Neuronal stem cell (in vitro differentiated cells): ENCODE measurements at regions not wholly inside any gene's neighbourhood (a gene's known extent, or its start where the extent isn't known, plus 50 kb on each side); places are given as distances from the start of the nearest gene placed in this dataset.

Source experiments
- DNase-seq: peaks from one replicate; pipeline ENCODE4 v3.0.0-alpha.2; 2013; ENCODE audit warnings: low spot score
- H2AFZ ChIP-seq: one replicate; pipeline ENCODE4 v1.6.1; 2013; ENCODE audit warnings: mild to moderate bottlenecking, low read length, inconsistent platforms
- H2AK5ac ChIP-seq: 2 replicates; pipeline ENCODE4 v1.6.1; 2013; ENCODE audit warnings: low read depth, mild to moderate bottlenecking, inconsistent platforms, low read length, moderate library complexity, mixed read lengths
- H2BK120ac ChIP-seq: 2 replicates; pipeline ENCODE4 v1.6.1; 2013; ENCODE audit warnings: low read depth, mild to moderate bottlenecking, inconsistent platforms, low read length, moderate library complexity, mixed read lengths
- H2BK12ac ChIP-seq: one replicate; pipeline ENCODE4 v1.6.1; 2013; ENCODE audit warnings: low read length, inconsistent platforms
- H2BK15ac ChIP-seq: 2 replicates; pipeline ENCODE4 v1.6.1; 2013; ENCODE audit warnings: mild to moderate bottlenecking, low read length, inconsistent platforms, mixed read lengths
- H2BK5ac ChIP-seq: one replicate; pipeline ENCODE4 v1.6.1; 2013; ENCODE audit warnings: inconsistent platforms, mild to moderate bottlenecking, low read length, moderate library complexity
- H3K14ac ChIP-seq: one replicate; pipeline ENCODE4 v1.6.1; 2013; ENCODE audit warnings: low read length, inconsistent platforms
- H3K18ac ChIP-seq: 2 replicates; pipeline ENCODE4 v1.6.1; 2013; ENCODE audit warnings: low read length, inconsistent platforms
- H3K23ac ChIP-seq: 2 replicates; pipeline ENCODE4 v1.6.1; 2013; ENCODE audit warnings: low read depth, mild to moderate bottlenecking, mixed read lengths, low read length, inconsistent platforms; ENCODE audit not compliant: poor library complexity
- H3K27ac ChIP-seq: replicated peaks from 3 replicates; pipeline ENCODE4 v1.5.1; 2013; ENCODE audit warnings: low read length, inconsistent platforms
- H3K27me3 ChIP-seq, 3 experiments: 2 replicates each; pipeline ENCODE4 v1.6.1; 2013; ENCODE audit warnings: low read length in 3 of 3, mild to moderate bottlenecking in 2 of 3, inconsistent platforms in 1 of 3, low read depth in 1 of 3, mixed read lengths in 1 of 3, moderate library complexity in 1 of 3; ENCODE audit not compliant: control insufficient read depth in 3 of 3, insufficient read depth in 3 of 3
- H3K36me3 ChIP-seq, 2 donors: replicated peaks in 1 of 2; 2 replicates each; pipeline ENCODE4 v1.6.1; 2013; ENCODE audit warnings: low read length in 2 of 2; ENCODE audit not compliant: control insufficient read depth in 2 of 2, insufficient read depth in 2 of 2
- H3K4ac ChIP-seq: 2 replicates; pipeline ENCODE4 v1.6.1; 2013; ENCODE audit warnings: inconsistent platforms, mild to moderate bottlenecking, low read length, moderate library complexity
- H3K4me1 ChIP-seq, 2 donors: 1 replicate in 1 of 2; 2 replicates in 1 of 2; pipeline ENCODE4 v1.6.1; 2013; ENCODE audit warnings: low read length in 2 of 2, low read depth in 1 of 2; ENCODE audit not compliant: control insufficient read depth in 2 of 2, insufficient read depth in 1 of 2
- H3K4me2 ChIP-seq: one replicate; pipeline ENCODE4 v1.6.1; 2013; ENCODE audit warnings: mild to moderate bottlenecking, low read length, inconsistent platforms; ENCODE audit not compliant: insufficient read depth, poor library complexity, severe bottlenecking
- H3K4me3 ChIP-seq, 2 donors: 2 replicates each; pipeline ENCODE4 v1.5.1; 2013; ENCODE audit warnings: low read length in 2 of 2, mild to moderate bottlenecking in 2 of 2, inconsistent platforms in 1 of 2, moderate library complexity in 1 of 2
- H3K79me1 ChIP-seq: one replicate; pipeline ENCODE4 v1.6.1; 2013; ENCODE audit warnings: low read depth, mild to moderate bottlenecking, inconsistent platforms, low read length, moderate library complexity
- H3K9ac ChIP-seq: one replicate; pipeline ENCODE4 v1.6.1; 2013; ENCODE audit warnings: mild to moderate bottlenecking, low read depth, low read length, inconsistent platforms; ENCODE audit not compliant: poor library complexity
- H3K9me3 ChIP-seq, 2 donors: replicated peaks in 1 of 2; 2 replicates each; pipeline versions ENCODE3 to v1.6.1; 2013; ENCODE audit warnings: low read length in 2 of 2, mild to moderate bottlenecking in 2 of 2, inconsistent platforms in 1 of 2, low read depth in 1 of 2, mixed read lengths in 1 of 2, moderate library complexity in 1 of 2; ENCODE audit not compliant: control insufficient read depth in 2 of 2, insufficient read depth in 1 of 2
- H4K8ac ChIP-seq: one replicate; pipeline ENCODE4 v1.6.1; 2013; ENCODE audit warnings: low read depth, mild to moderate bottlenecking, inconsistent platforms, low read length, moderate library complexity
- H4K91ac ChIP-seq: one replicate; pipeline ENCODE4 v1.6.1; 2013; ENCODE audit warnings: low read length, low read depth, mild to moderate bottlenecking, inconsistent platforms; ENCODE audit not compliant: poor library complexity
- WGBS, 2 donors: extraction: QIAGEN DNeasy Blood & Tissue Kit; methylation state at CpG; one replicate each; pipeline ENCODE4 v1.1.7; 2013; ENCODE audit warnings: missing lambda C conversion rate in 2 of 2, mixed read lengths in 1 of 2; ENCODE audit not compliant: insufficient read length in 2 of 2, insufficient replicate concordance in 1 of 2; ENCODE audit errors: extremely low coverage in 2 of 2; 5-methylcytosine and 5-hydroxymethylcytosine counted together

GRCh38 chr7:25839084-25839769, 312.8 kb upstream of the NFE2L3 start:
- no peak overlapping the region for H2BK5ac ChIP-seq
- H3K9ac ChIP-seq, result no peak overlapping the region
- peaks cover 0 to 13% of the 10 kb centered on the region in 2 donors for H3K4me1 ChIP-seq
- no peak overlapping the region for H4K8ac ChIP-seq
- no peak overlapping the region for H3K4me2 ChIP-seq
- H3K4me3 ChIP-seq, result no peak overlapping the region
- H3K27ac ChIP-seq, result no peak overlapping the region
- no peak overlapping the region for H2AFZ ChIP-seq
- no CpG with 5 or more reads among the region's 2 CpGs for WGBS, 2 donors
- no peaks in the 10 kb centered on the region for H3K79me1 ChIP-seq
- no peak overlapping the region for H3K18ac ChIP-seq
- no peak for DNase-seq
- no peak overlapping the region for H2BK12ac ChIP-seq
- no peak overlapping the region for H4K91ac ChIP-seq
- H3K23ac ChIP-seq, result no peak overlapping the region
- H2BK15ac ChIP-seq, result no peak overlapping the region
- no peak overlapping the region for H3K4ac ChIP-seq
- H3K14ac ChIP-seq, result no peak overlapping the region
- H3K9me3 ChIP-seq, result peaks cover 0 to 3% of the 10 kb centered on the region in 2 donors
- no peaks in the 10 kb centered on the region for H3K27me3 ChIP-seq
- H2AK5ac ChIP-seq, result no peak overlapping the region
- no peaks in the 10 kb centered on the region for H3K36me3 ChIP-seq
- H2BK120ac ChIP-seq, result no peak overlapping the region

- H2BK15ac ChIP-seq, result no peak overlapping the region
- H2AFZ ChIP-seq, result no peak overlapping the region
- no peaks in the 10 kb centered on the region for H3K36me3 ChIP-seq
- DNase-seq, result no peak
- H4K8ac ChIP-seq, result no peak overlapping the region
- no peak overlapping the region for H3K23ac ChIP-seq
- no peak overlapping the region for H3K18ac ChIP-seq
- no peak overlapping the region for H3K4me2 ChIP-seq
- H2BK120ac ChIP-seq, result no peak overlapping the region
- no peak overlapping the region for H3K4ac ChIP-seq
- WGBS, 2 donors, result no CpG with 5 or more reads among the region's 5 CpGs
- peaks cover 0 to 3% of the 10 kb centered on the region in 2 donors for H3K9me3 ChIP-seq
- peaks cover 0 to 13% of the 10 kb centered on the region in 2 donors for H3K4me1 ChIP-seq
- no peaks in the 10 kb centered on the region for H3K27me3 ChIP-seq
- no peak overlapping the region for H2AK5ac ChIP-seq
- no peak overlapping the region for H3K9ac ChIP-seq
- no peak overlapping the region for H3K27ac ChIP-seq
- no peaks in the 10 kb centered on the region for H3K79me1 ChIP-seq
- H2BK12ac ChIP-seq, result no peak overlapping the region
- no peak overlapping the region for H3K14ac ChIP-seq
- no peak overlapping the region for H3K4me3 ChIP-seq
- H4K91ac ChIP-seq, result no peak overlapping the region
- no peak overlapping the region for H2BK5ac ChIP-seq
These were observed 311.7 kb upstream of the NFE2L3 start for GRCh38 chr7:25840209-25840792.

GRCh38 chr7:25841575-25841974, 310.4 kb upstream of the NFE2L3 start:
- H4K8ac ChIP-seq, result no peak overlapping the region
- DNase-seq, result no peak
- no peak overlapping the region for H2BK120ac ChIP-seq
- H3K4ac ChIP-seq, result no peak overlapping the region
- H3K4me1 ChIP-seq, result peaks cover 0 to 13% of the 10 kb centered on the region in 2 donors
- no peak overlapping the region for H3K14ac ChIP-seq
- H3K4me3 ChIP-seq, result no peak overlapping the region
- no peaks in the 10 kb centered on the region for H3K79me1 ChIP-seq
- H3K9ac ChIP-seq, result no peak overlapping the region
- H2BK5ac ChIP-seq, result no peak overlapping the region
- H3K36me3 ChIP-seq, result no peaks in the 10 kb centered on the region
- H4K91ac ChIP-seq, result no peak overlapping the region
- no peak overlapping the region for H3K4me2 ChIP-seq
- no peak overlapping the region for H3K18ac ChIP-seq
- no peak overlapping the region for H2BK15ac ChIP-seq
- peaks cover 0 to 3% of the 10 kb centered on the region in 2 donors for H3K9me3 ChIP-seq
- no peak overlapping the region for H2BK12ac ChIP-seq
- no peak overlapping the region for H2AK5ac ChIP-seq
- H3K23ac ChIP-seq, result no peak overlapping the region
- peak overlapping the region; percentile 31 for H2AFZ ChIP-seq
- no peaks in the 10 kb centered on the region for H3K27me3 ChIP-seq
- H3K27ac ChIP-seq, result no peak overlapping the region
- no CpG with 5 or more reads among the region's 3 CpGs for WGBS, 2 donors

- Histone ChIP-seq H3K27me3 (no peaks in the 10 kb centered on the region), H3K18ac (no peak overlapping the region), H3K9me3 (peaks cover 0 to 3% of the 10 kb centered on the region in 2 donors), H4K8ac (no peak overlapping the region), H3K4me2 (no peak overlapping the region), H2AK5ac (no peak overlapping the region), H3K36me3 (no peaks in the 10 kb centered on the region), H2AFZ (peak overlapping the region; percentile 31), H3K23ac (no peak overlapping the region), H2BK5ac (no peak overlapping the region), H3K4me1 (peaks cover under 1 to 13% of the 10 kb centered on the region in 2 donors), H2BK120ac (no peak overlapping the region), H2BK12ac (no peak overlapping the region), H3K79me1 (no peaks in the 10 kb centered on the region), H3K4ac (no peak overlapping the region), H2BK15ac (no peak overlapping the region), H3K9ac (no peak overlapping the region), H4K91ac (no peak overlapping the region), H3K4me3 (no peak overlapping the region), H3K27ac (no peak overlapping the region), H3K14ac (no peak overlapping the region)
- no peak for DNase-seq
- WGBS, 2 donors, result no CpG with 5 or more reads among the region's 5 CpGs
These were observed 309.7 kb upstream of the NFE2L3 start for GRCh38 chr7:25842201-25842733.
